Esophagus muscularis mucosa (tissue), 4 donors: ENCODE measurements at regions not wholly inside any gene's neighbourhood (a gene's known extent, or its start where the extent isn't known, plus 50 kb on each side); places are given as distances from the start of the nearest gene placed in this dataset.

Source experiments
- CTCF ChIP-seq, 3 experiments: fragments of 200-600 bp in 2 of 3; fragments of 450-650 bp in 1 of 3; sonication (generic) in 2 of 3; IDR thresholded peaks; one replicate each; pipeline ENCODE4 v1.5.1; 2017 to 2019; ENCODE audit warnings: antibody characterized with exemption in 3 of 3, mild to moderate bottlenecking in 2 of 3, moderate library complexity in 1 of 3
- EP300 ChIP-seq: sonication (generic); formaldehyde crosslinking; IDR thresholded peaks from one replicate; pipeline ENCODE4 v1.6.1; 2017; ENCODE audit warnings: antibody characterized with exemption
- POLR2A ChIP-seq: fragments of 450-650 bp; IDR thresholded peaks from one replicate; pipeline ENCODE4 v1.6.1; 2017; ENCODE audit warnings: antibody characterized with exemption, moderate library complexity, mild to moderate bottlenecking, low read depth
- POLR2AphosphoS5 ChIP-seq, 2 donors: sonication (generic); formaldehyde crosslinking; IDR thresholded peaks; one replicate each; pipeline ENCODE4 v1.6.1; 2017; ENCODE audit warnings: antibody characterized with exemption in 2 of 2

- no peak for TF ChIP-seq CTCF (IDR thresholded peaks at IDR 0.05)
- TF ChIP-seq POLR2A: no peak
- no peak for TF ChIP-seq EP300
- TF ChIP-seq POLR2AphosphoS5 (IDR thresholded peaks at IDR 0.05): no peak
These were observed 227.2 kb downstream of the FAM76B start for GRCh38 chr11:95562196-95562921.
